SJCRH30 (cell line): ENCODE measurements at regions not wholly inside any gene's neighbourhood (a gene's known extent, or its start where the extent isn't known, plus 50 kb on each side); places are given as distances from the start of the nearest gene placed in this dataset.

Experiments used
- DNase-seq, 2 experiments: peaks; one replicate each; pipeline ENCODE4 v3.0.0-alpha.2; 2015 to 2020
- H3K27ac ChIP-seq: fragments of 250-450 bp; sonication (Bioruptor Pico); 2 replicates; pipeline ENCODE4 v1.5.1; 2020; ENCODE audit warnings: mild to moderate bottlenecking, moderate library complexity
- H3K27me3 ChIP-seq: fragments of 250-450 bp; sonication (Bioruptor Pico); 2 replicates; pipeline ENCODE4 v1.5.1; 2020; ENCODE audit warnings: mild to moderate bottlenecking, moderate library complexity
- H3K36me3 ChIP-seq: fragments of 250-450 bp; sonication (Bioruptor Pico); 2 replicates; pipeline ENCODE4 v1.5.1; 2020; ENCODE audit warnings: mild to moderate bottlenecking, moderate library complexity
- H3K4me1 ChIP-seq: fragments of 250-450 bp; sonication (Bioruptor Pico); 2 replicates; pipeline ENCODE4 v1.5.1; 2020; ENCODE audit warnings: mild to moderate bottlenecking, moderate library complexity
- H3K4me3 ChIP-seq: fragments of 250-450 bp; sonication (Bioruptor Pico); 2 replicates; pipeline ENCODE4 v1.5.1; 2020; ENCODE audit warnings: mild to moderate bottlenecking, moderate library complexity
- H3K9me3 ChIP-seq: fragments of 250-450 bp; sonication (Bioruptor Pico); replicated peaks from 2 replicates; pipeline ENCODE4 v1.5.1; 2020; ENCODE audit warnings: mild to moderate bottlenecking, moderate library complexity

GRCh38 chr6:49370518-49370917 lies 92.5 kb downstream of the MMUT start:
- Histone ChIP-seq H3K9me3 (no peaks in the 10 kb centered on the region), H3K27ac (no peak overlapping the region), H3K4me3 (no peak overlapping the region), H3K27me3 (no peaks in the 10 kb centered on the region), H3K4me1 (no peaks in the 10 kb centered on the region), H3K36me3 (no peaks in the 10 kb centered on the region)
- DNase-seq: no peak

- Histone ChIP-seq H3K27me3 (no peaks in the 10 kb centered on the region), H3K9me3 (no peaks in the 10 kb centered on the region), H3K36me3 (no peaks in the 10 kb centered on the region), H3K4me3 (no peak overlapping the region), H3K27ac (no peak overlapping the region), H3K4me1 (no peaks in the 10 kb centered on the region)
- DNase-seq: no peak
Measured at GRCh38 chr6:49366539-49366938, 96.5 kb downstream of the MMUT start.

GRCh38 chr6:49348561-49348960 lies 114.5 kb downstream of the MMUT start:
- Histone ChIP-seq H3K4me3 (no peak overlapping the region), H3K27me3 (no peaks in the 10 kb centered on the region), H3K36me3 (no peaks in the 10 kb centered on the region), H3K27ac (no peak overlapping the region), H3K9me3 (no peaks in the 10 kb centered on the region), H3K4me1 (no peaks in the 10 kb centered on the region)
- DNase-seq: no peak

- H3K27me3 ChIP-seq: no peaks in the 10 kb centered on the region
- H3K4me3 ChIP-seq: no peak overlapping the region
- DNase-seq: no peak
- no peaks in the 10 kb centered on the region for H3K9me3 ChIP-seq
- H3K4me1 ChIP-seq: no peaks in the 10 kb centered on the region
- no peak overlapping the region for H3K27ac ChIP-seq
- H3K36me3 ChIP-seq: no peaks in the 10 kb centered on the region
Measured at GRCh38 chr6:49342410-49342809, 120.6 kb downstream of the MMUT start.

- DNase-seq: no peak
- H3K27me3 ChIP-seq: no peaks in the 10 kb centered on the region
- no peaks in the 10 kb centered on the region for H3K4me1 ChIP-seq
- no peaks in the 10 kb centered on the region for H3K36me3 ChIP-seq
- no peaks in the 10 kb centered on the region for H3K9me3 ChIP-seq
- no peak overlapping the region for H3K27ac ChIP-seq
- no peak overlapping the region for H3K4me3 ChIP-seq
Measured at GRCh38 chr6:49341869-49342268, 121.2 kb downstream of the MMUT start.

GRCh38 chr6:49339096-49339495 lies 124.0 kb downstream of the MMUT start:
- DNase-seq: no peak
- no peaks in the 10 kb centered on the region for H3K36me3 ChIP-seq
- H3K4me3 ChIP-seq: no peak overlapping the region
- no peaks in the 10 kb centered on the region for H3K9me3 ChIP-seq
- H3K27ac ChIP-seq: no peak overlapping the region
- no peaks in the 10 kb centered on the region for H3K4me1 ChIP-seq
- H3K27me3 ChIP-seq: no peaks in the 10 kb centered on the region

- Histone ChIP-seq H3K4me1 (no peaks in the 10 kb centered on the region), H3K9me3 (no peaks in the 10 kb centered on the region), H3K36me3 (no peaks in the 10 kb centered on the region), H3K27ac (no peak overlapping the region), H3K27me3 (no peaks in the 10 kb centered on the region), H3K4me3 (no peak overlapping the region)
- DNase-seq: no peak
Measured at GRCh38 chr6:49336514-49337131, 126.4 kb downstream of the MMUT start.

GRCh38 chr6:49333345-49334125 lies 129.5 kb downstream of the MMUT start:
- Histone ChIP-seq H3K27me3 (no peaks in the 10 kb centered on the region), H3K27ac (no peak overlapping the region), H3K4me1 (no peaks in the 10 kb centered on the region), H3K9me3 (no peaks in the 10 kb centered on the region), H3K36me3 (no peaks in the 10 kb centered on the region), H3K4me3 (no peak overlapping the region)
- DNase-seq: no peak

- H3K27ac ChIP-seq: no peak overlapping the region
- no peak for DNase-seq
Measured at GRCh38 chr6:49332781-49333180, 130.3 kb downstream of the MMUT start.

GRCh38 chr6:49329186-49329585 lies 133.9 kb downstream of the MMUT start:
- no peaks in the 10 kb centered on the region for H3K36me3 ChIP-seq
- no peaks in the 10 kb centered on the region for H3K27me3 ChIP-seq
- no peak for DNase-seq
- H3K27ac ChIP-seq: no peak overlapping the region
- H3K9me3 ChIP-seq: no peaks in the 10 kb centered on the region
- no peaks in the 10 kb centered on the region for H3K4me1 ChIP-seq
- H3K4me3 ChIP-seq: no peak overlapping the region

More at GRCh38 chr6:49332781-49333180, 130.3 kb downstream of the MMUT start:
- H3K4me1 ChIP-seq: no peaks in the 10 kb centered on the region
- H3K4me3 ChIP-seq: no peak overlapping the region
- H3K9me3 ChIP-seq: no peaks in the 10 kb centered on the region
- no peaks in the 10 kb centered on the region for H3K36me3 ChIP-seq
- no peaks in the 10 kb centered on the region for H3K27me3 ChIP-seq

GRCh38 chr6:49328051-49328744 lies 134.9 kb downstream of the MMUT start:
- Histone ChIP-seq H3K9me3 (no peaks in the 10 kb centered on the region), H3K27ac (no peak overlapping the region), H3K27me3 (no peaks in the 10 kb centered on the region), H3K36me3 (no peaks in the 10 kb centered on the region), H3K4me3 (no peak overlapping the region), H3K4me1 (no peaks in the 10 kb centered on the region)
- DNase-seq: no peak

- no peak overlapping the region for H3K27ac ChIP-seq
- DNase-seq: no peak
- H3K27me3 ChIP-seq: no peaks in the 10 kb centered on the region
- no peaks in the 10 kb centered on the region for H3K9me3 ChIP-seq
- H3K4me1 ChIP-seq: no peaks in the 10 kb centered on the region
- H3K4me3 ChIP-seq: no peak overlapping the region
- no peaks in the 10 kb centered on the region for H3K36me3 ChIP-seq
Measured at GRCh38 chr6:49327571-49327970, 135.5 kb downstream of the MMUT start.

GRCh38 chr6:49327005-49327404 lies 136.0 kb downstream of the MMUT start:
- H3K36me3 ChIP-seq: no peaks in the 10 kb centered on the region
- no peak overlapping the region for H3K4me3 ChIP-seq
- no peak overlapping the region for H3K27ac ChIP-seq
- H3K9me3 ChIP-seq: no peaks in the 10 kb centered on the region
- no peaks in the 10 kb centered on the region for H3K4me1 ChIP-seq
- H3K27me3 ChIP-seq: no peaks in the 10 kb centered on the region
- DNase-seq: no peak

- H3K9me3 ChIP-seq: no peaks in the 10 kb centered on the region
- no peaks in the 10 kb centered on the region for H3K36me3 ChIP-seq
- H3K27me3 ChIP-seq: no peaks in the 10 kb centered on the region
- H3K27ac ChIP-seq: no peak overlapping the region
- H3K4me1 ChIP-seq: no peaks in the 10 kb centered on the region
- DNase-seq: no peak
- no peak overlapping the region for H3K4me3 ChIP-seq
Measured at GRCh38 chr6:49326347-49326746, 136.7 kb downstream of the MMUT start.

- Histone ChIP-seq H3K27ac (no peak overlapping the region), H3K9me3 (no peaks in the 10 kb centered on the region), H3K4me1 (no peaks in the 10 kb centered on the region), H3K27me3 (no peaks in the 10 kb centered on the region), H3K4me3 (no peak overlapping the region), H3K36me3 (no peaks in the 10 kb centered on the region)
- no peak for DNase-seq
Measured at GRCh38 chr6:49325891-49326290, 137.2 kb downstream of the MMUT start.
